Upper lobe of left lung (tissue), 4 donors: ENCODE measurements at regions not wholly inside any gene's neighbourhood (a gene's known extent, or its start where the extent isn't known, plus 50 kb on each side); places are given as distances from the start of the nearest gene placed in this dataset.

Source experiments
- EP300 ChIP-seq, 4 donors: sonication (generic); formaldehyde crosslinking; IDR thresholded peaks; one replicate each; pipeline ENCODE4 v1.5.1; 2017; ENCODE audit warnings: antibody characterized with exemption in 4 of 4, control low read depth in 2 of 4
- POLR2A ChIP-seq, 4 donors: fragments of 450-650 bp; IDR thresholded peaks; one replicate each; pipeline ENCODE4 v1.5.1; 2016 to 2017; ENCODE audit warnings: antibody characterized with exemption in 4 of 4, mild to moderate bottlenecking in 2 of 4
- POLR2AphosphoS5 ChIP-seq, 2 donors: sonication (generic); formaldehyde crosslinking; IDR thresholded peaks; one replicate each; pipeline ENCODE4 v1.5.1; 2017; ENCODE audit warnings: antibody characterized with exemption in 2 of 2
- TF ChIP-seq, protein P1 (sequence below), 6 experiments: fragments of 450-650 bp in 4 of 6; fragments of 200-600 bp in 2 of 6; sonication (generic) in 2 of 6; IDR thresholded peaks; one replicate each; pipeline ENCODE4 v1.5.1; 2016 to 2019; ENCODE audit warnings: antibody characterized with exemption in 6 of 6

DNA sequence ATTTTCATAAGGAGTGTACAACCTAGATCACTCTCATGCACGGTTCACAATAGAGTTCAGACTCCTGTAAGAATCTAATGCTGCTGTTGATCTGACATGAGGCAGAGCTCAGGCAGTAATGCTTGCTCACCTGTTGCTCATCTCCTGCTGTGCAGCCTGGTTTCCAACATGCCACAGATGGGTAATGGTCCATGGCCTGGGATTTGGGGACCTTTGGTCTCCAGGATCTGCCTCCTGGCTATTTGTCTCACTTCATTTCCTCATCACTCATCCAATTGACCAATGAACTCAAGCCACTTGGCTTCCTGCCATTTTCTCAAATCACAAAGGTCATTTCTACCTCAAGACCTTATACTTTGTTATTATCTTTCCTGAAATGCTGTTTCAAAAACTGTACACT is 786.1 kb downstream of the ANKRD7 start:
- no peak for TF ChIP-seq POLR2A (IDR thresholded peaks at IDR 0.05)
- TF ChIP-seq, protein P1, sequence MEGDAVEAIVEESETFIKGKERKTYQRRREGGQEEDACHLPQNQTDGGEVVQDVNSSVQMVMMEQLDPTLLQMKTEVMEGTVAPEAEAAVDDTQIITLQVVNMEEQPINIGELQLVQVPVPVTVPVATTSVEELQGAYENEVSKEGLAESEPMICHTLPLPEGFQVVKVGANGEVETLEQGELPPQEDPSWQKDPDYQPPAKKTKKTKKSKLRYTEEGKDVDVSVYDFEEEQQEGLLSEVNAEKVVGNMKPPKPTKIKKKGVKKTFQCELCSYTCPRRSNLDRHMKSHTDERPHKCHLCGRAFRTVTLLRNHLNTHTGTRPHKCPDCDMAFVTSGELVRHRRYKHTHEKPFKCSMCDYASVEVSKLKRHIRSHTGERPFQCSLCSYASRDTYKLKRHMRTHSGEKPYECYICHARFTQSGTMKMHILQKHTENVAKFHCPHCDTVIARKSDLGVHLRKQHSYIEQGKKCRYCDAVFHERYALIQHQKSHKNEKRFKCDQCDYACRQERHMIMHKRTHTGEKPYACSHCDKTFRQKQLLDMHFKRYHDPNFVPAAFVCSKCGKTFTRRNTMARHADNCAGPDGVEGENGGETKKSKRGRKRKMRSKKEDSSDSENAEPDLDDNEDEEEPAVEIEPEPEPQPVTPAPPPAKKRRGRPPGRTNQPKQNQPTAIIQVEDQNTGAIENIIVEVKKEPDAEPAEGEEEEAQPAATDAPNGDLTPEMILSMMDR (IDR thresholded peaks at IDR 0.05): no peak
- TF ChIP-seq POLR2AphosphoS5 (IDR thresholded peaks at IDR 0.05): no peak
- TF ChIP-seq EP300 (IDR thresholded peaks at IDR 0.05): no peak
